ENCODE measurements at regions not wholly inside any gene's neighbourhood (a gene's known extent, or its start where the extent isn't known, plus 50 kb on each side); places are given as distances from the start of the nearest gene placed in this dataset.

DNA sequence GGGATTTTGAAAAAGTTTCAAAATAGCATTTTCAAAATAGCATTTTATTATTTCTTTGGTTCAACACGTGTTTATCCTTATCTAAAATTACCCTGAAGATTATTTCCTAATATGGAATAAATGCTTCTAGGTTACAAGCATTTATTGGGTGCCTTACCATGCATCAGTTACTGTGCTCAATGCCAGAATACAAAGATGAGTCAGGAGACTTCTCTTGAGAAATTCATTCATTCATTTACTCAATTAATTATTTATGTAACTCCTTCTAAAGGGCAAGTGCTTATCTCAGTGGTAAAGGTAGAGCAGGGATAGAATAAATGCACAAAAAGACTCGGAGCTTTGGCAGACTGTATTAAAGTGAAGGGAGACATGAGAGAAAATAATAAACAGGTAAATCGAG lies 150.1 kb upstream of the PDE7B start:
- no peak for DNase-seq (ENCODE audit: low read depth)
- H3K4me3 ChIP-seq (ENCODE audit: low read depth, low read length) = no peak overlapping the region
- TF ChIP-seq, protein P1, sequence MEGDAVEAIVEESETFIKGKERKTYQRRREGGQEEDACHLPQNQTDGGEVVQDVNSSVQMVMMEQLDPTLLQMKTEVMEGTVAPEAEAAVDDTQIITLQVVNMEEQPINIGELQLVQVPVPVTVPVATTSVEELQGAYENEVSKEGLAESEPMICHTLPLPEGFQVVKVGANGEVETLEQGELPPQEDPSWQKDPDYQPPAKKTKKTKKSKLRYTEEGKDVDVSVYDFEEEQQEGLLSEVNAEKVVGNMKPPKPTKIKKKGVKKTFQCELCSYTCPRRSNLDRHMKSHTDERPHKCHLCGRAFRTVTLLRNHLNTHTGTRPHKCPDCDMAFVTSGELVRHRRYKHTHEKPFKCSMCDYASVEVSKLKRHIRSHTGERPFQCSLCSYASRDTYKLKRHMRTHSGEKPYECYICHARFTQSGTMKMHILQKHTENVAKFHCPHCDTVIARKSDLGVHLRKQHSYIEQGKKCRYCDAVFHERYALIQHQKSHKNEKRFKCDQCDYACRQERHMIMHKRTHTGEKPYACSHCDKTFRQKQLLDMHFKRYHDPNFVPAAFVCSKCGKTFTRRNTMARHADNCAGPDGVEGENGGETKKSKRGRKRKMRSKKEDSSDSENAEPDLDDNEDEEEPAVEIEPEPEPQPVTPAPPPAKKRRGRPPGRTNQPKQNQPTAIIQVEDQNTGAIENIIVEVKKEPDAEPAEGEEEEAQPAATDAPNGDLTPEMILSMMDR (IDR thresholded peaks at IDR 0.05; ENCODE audit: insufficient read depth, low read depth, low read length) = no peak

- H3K4me3 ChIP-seq (ENCODE audit: low read depth, low read length) = no peak overlapping the region
- TF ChIP-seq, protein P1 (IDR thresholded peaks at IDR 0.05; ENCODE audit: insufficient read depth, low read depth, low read length) = no peak
- no peak for DNase-seq (ENCODE audit: low read depth)
Observed at GRCh38 chr6:135703007-135703406, 148.5 kb upstream of the PDE7B start.

DNA sequence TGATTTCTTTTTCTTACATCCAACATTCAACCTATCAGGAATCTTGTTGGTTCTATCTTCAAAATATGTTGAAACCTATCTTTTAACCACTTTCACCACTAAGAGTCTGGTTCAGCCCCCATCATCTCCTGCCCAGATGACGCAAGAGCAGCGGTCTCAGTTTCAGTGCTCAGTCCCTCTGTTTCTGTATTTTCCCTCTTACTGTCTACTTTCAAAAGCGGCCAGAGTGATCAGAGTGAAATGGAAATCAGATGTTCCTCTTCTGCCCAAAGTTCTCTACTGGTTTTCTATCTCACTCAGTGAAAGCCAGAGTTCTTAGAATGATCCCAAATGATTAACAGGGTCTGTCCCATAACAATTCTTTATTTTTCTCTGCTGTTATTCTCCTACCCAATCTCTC lies 147.9 kb upstream of the PDE7B start:
- DNase-seq (ENCODE audit: low read depth) = no peak
- no peak overlapping the region for H3K4me3 ChIP-seq (ENCODE audit: low read depth, low read length)
- TF ChIP-seq, protein P1 (IDR thresholded peaks at IDR 0.05; ENCODE audit: insufficient read depth, low read depth, low read length) = no peak

- TF ChIP-seq, protein P1 (IDR thresholded peaks at IDR 0.05; ENCODE audit: insufficient read depth, low read depth, low read length) = no peak
- no peak overlapping the region for H3K4me3 ChIP-seq (ENCODE audit: low read depth, low read length)
- DNase-seq (ENCODE audit: low read depth) = no peak
Observed at GRCh38 chr6:135707426-135707825, 144.1 kb upstream of the PDE7B start.

- DNase-seq (ENCODE audit: low read depth) = no peak
- no peak overlapping the region for H3K4me3 ChIP-seq (ENCODE audit: low read depth, low read length)
- TF ChIP-seq, protein P1 (IDR thresholded peaks at IDR 0.05; ENCODE audit: insufficient read depth, low read depth, low read length) = no peak
Observed at GRCh38 chr6:135710042-135710441, 141.5 kb upstream of the PDE7B start.

DNA sequence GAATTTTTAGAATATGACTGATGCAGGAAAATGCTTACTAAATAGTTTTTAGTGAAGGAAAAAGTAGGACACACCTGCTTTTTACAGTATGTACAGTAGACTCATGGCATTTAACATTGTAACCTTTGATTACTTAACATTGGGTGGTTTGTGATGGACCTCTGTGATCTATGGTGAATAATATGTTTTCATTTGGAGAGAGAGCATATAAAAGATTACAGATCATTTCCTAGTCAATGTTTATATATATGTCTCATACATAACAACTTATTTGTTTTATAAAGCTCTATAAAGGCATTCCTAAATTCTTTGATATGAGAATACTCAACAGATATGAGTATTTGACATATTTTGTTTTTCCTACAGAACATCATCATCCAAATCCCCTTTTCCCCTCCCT lies 129.3 kb upstream of the PDE7B start:
- no peak for DNase-seq (ENCODE audit: low read depth)
- TF ChIP-seq, protein P1 (IDR thresholded peaks at IDR 0.05; ENCODE audit: insufficient read depth, low read depth, low read length) = no peak
- no peak overlapping the region for H3K4me3 ChIP-seq (ENCODE audit: low read depth, low read length)

DNA sequence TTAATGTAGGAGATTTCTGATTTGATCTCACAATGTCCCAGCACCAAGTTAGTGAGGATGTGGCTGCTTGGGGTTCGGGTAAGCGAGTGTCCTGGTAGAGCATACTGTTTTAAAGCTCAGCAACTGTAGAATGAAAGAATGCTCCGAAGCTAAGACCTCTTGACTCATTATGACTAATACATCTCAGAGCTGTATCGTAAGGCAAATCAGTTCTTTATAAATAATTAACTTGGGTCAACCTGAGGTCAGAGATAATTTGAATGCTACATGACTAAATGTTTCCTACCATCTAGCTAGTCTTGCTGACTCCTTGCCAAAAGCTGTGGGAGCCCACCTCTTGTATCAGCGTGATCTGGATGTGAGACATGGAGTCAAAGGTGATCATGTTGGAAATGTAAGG lies 128.8 kb upstream of the PDE7B start:
- peak; percentile 66 for DNase-seq (ENCODE audit: low read depth)
- no peak overlapping the region for H3K4me3 ChIP-seq (ENCODE audit: low read depth, low read length)
- TF ChIP-seq, protein P1 (IDR thresholded peaks at IDR 0.05; ENCODE audit: insufficient read depth, low read depth, low read length) = no peak

Measured in fibroblast of villous mesenchyme (primary cell).